Mesendoderm (in vitro differentiated cells): ENCODE measurements at regions not wholly inside any gene's neighbourhood (a gene's known extent, or its start where the extent isn't known, plus 50 kb on each side); places are given as distances from the start of the nearest gene placed in this dataset.
"Not testable (repeated sequence)": the region's sequence is repeated elsewhere in the genome, so short reads cannot be mapped to it uniquely, and the experiment has no call there.

Experiments used
- DNase-seq: peaks from one replicate; pipeline ENCODE4 v3.0.0; 2013
- H2AK5ac ChIP-seq: 2 replicates; pipeline ENCODE4 v1.6.1; 2013; ENCODE audit warnings: low read length, inconsistent platforms
- H2BK120ac ChIP-seq: 2 replicates; pipeline ENCODE4 v1.6.1; 2013; ENCODE audit warnings: low read depth, mild to moderate bottlenecking, low read length, moderate library complexity, mixed read lengths
- H2BK15ac ChIP-seq: replicated peaks from 2 replicates; pipeline ENCODE4 v1.6.1; 2013; ENCODE audit warnings: low read depth, mild to moderate bottlenecking, moderate library complexity
- H2BK5ac ChIP-seq: 2 replicates; pipeline ENCODE4 v1.6.1; 2013; ENCODE audit warnings: low read length, inconsistent platforms
- H3K18ac ChIP-seq: 2 replicates; pipeline ENCODE4 v1.6.1; 2013; ENCODE audit warnings: mild to moderate bottlenecking, low read length, mixed read lengths
- H3K23ac ChIP-seq: one replicate; pipeline ENCODE4 v1.6.1; 2013; ENCODE audit warnings: low read length
- H3K27ac ChIP-seq: 2 replicates; pipeline ENCODE4 v1.5.1; 2013; ENCODE audit warnings: low read depth, mild to moderate bottlenecking, inconsistent platforms, low read length, moderate library complexity
- H3K27me3 ChIP-seq: 2 replicates; pipeline ENCODE4 v1.6.1; 2013; ENCODE audit warnings: low read length, control low read depth, mild to moderate bottlenecking, inconsistent platforms; ENCODE audit not compliant: insufficient read depth, poor library complexity
- H3K36me3 ChIP-seq: 2 replicates; pipeline ENCODE4 v1.6.1; 2013; ENCODE audit warnings: low read length, inconsistent platforms; ENCODE audit not compliant: control insufficient read depth, insufficient read depth
- H3K4ac ChIP-seq: one replicate; pipeline ENCODE4 v1.6.1; 2013; ENCODE audit warnings: low read depth, mild to moderate bottlenecking, low read length, moderate library complexity
- H3K4me1 ChIP-seq: 2 replicates; pipeline ENCODE4 v1.6.1; 2013; ENCODE audit warnings: low read depth, low read length, inconsistent platforms; ENCODE audit not compliant: control insufficient read depth
- H3K4me2 ChIP-seq: 2 replicates; pipeline ENCODE4 v1.6.1; 2013; ENCODE audit warnings: low read length
- H3K4me3 ChIP-seq: 2 replicates; pipeline ENCODE4 v1.5.1; 2013; ENCODE audit warnings: mild to moderate bottlenecking, low read length
- H3K56ac ChIP-seq: one replicate; pipeline ENCODE4 v1.6.1; 2013; ENCODE audit warnings: low read length
- H3K79me1 ChIP-seq: 2 replicates; pipeline ENCODE4 v1.6.1; 2013; ENCODE audit warnings: low read length, inconsistent platforms
- H3K79me2 ChIP-seq: 2 replicates; pipeline ENCODE4 v1.6.1; 2013; ENCODE audit warnings: mild to moderate bottlenecking, low read length; ENCODE audit not compliant: control insufficient read depth, insufficient read depth
- H3K9ac ChIP-seq: 2 replicates; pipeline ENCODE4 v1.6.1; 2013; ENCODE audit warnings: low read length, inconsistent platforms
- H4K5ac ChIP-seq: one replicate; pipeline ENCODE4 v1.6.1; 2013; ENCODE audit warnings: low read length
- H4K8ac ChIP-seq: one replicate; pipeline ENCODE4 v1.6.1; 2013; ENCODE audit warnings: low read depth, mild to moderate bottlenecking, control low read depth, low read length, moderate library complexity
- WGBS: extraction: QIAGEN DNeasy Blood & Tissue Kit; methylation state at CpG from one replicate; pipeline ENCODE4 v1.1.7; 2013; ENCODE audit warnings: low lambda C conversion rate, missing lambda C conversion rate; ENCODE audit not compliant: insufficient coverage; ENCODE audit errors: extremely low coverage; 5-methylcytosine and 5-hydroxymethylcytosine counted together

DNA sequence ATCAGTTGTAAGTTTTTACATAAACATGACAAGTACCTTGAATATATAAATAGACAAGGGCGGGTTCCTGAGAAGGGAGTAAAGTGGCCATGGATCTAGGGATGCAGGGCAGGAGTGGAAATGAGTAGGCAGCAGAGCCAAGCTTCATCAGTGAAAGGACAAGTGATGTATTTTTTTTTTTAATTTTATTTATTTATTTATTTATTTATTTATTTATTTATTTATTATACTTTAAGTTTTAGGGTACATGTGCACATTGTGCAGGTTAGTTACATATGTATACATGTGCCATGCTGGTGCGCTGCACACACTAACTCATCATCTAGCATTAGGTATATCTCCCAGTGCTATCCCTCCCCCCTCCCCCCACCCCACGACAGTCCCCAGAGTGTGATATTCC lies 428.3 kb downstream of the CCSER2 start:
- not testable (repeated sequence) for H3K36me3 ChIP-seq, H2BK5ac ChIP-seq, H3K79me2 ChIP-seq, H2AK5ac ChIP-seq, H3K4me1 ChIP-seq, H3K23ac ChIP-seq, H3K4me2 ChIP-seq, H3K9ac ChIP-seq, DNase-seq, H2BK120ac ChIP-seq, H3K79me1 ChIP-seq, H4K5ac ChIP-seq, H3K56ac ChIP-seq, H3K4me3 ChIP-seq, H3K18ac ChIP-seq, H2BK15ac ChIP-seq, H3K4ac ChIP-seq, H3K27ac ChIP-seq, H4K8ac ChIP-seq, H3K27me3 ChIP-seq
- no CpG with 5 or more reads among the region's 3 CpGs for WGBS

DNA sequence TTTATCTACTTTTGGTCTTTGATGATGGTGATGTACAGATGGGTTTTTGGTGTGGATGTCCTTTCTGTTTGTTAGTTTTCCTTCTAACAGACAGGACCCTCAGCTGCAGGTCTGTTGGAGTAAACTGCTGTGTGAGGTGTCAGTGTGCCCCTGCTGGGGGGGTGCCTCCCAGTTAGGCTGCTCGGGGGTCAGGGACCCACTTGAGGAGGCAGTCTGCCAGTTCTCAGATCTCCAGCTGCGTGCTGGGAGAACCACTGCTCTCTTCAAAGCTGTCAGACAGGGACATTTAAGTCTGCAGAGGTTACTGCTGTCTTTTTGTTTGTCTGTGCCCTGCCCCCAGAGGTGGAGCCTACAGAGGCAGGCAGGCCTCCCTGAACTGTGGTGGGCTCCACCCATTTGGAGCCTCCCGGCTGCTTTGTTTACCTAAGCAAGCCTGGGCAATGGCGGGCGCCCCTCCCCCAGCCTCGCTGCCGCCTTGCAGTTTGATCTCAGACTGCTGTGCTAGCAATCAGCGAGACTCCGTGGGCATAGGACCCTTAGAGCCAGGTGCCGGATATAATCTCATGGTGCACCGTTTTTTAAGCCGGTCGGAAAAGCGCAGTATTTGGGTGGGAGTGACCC lies 433.7 kb downstream of the CCSER2 start:
- H4K8ac ChIP-seq, H3K36me3 ChIP-seq, H4K5ac ChIP-seq, H3K4ac ChIP-seq, H3K4me1 ChIP-seq, H3K27ac ChIP-seq, H2BK15ac ChIP-seq, H3K9ac ChIP-seq, H3K4me3 ChIP-seq, H2BK5ac ChIP-seq, H3K23ac ChIP-seq, H3K27me3 ChIP-seq, H2AK5ac ChIP-seq, H3K4me2 ChIP-seq, H3K18ac ChIP-seq, H3K79me1 ChIP-seq, H2BK120ac ChIP-seq, H3K79me2 ChIP-seq: not testable (repeated sequence)
- peak overlapping the region; percentile 25 for H3K56ac ChIP-seq
- peak; percentile 78 for DNase-seq
- no CpG with 5 or more reads among the region's 14 CpGs for WGBS

DNA sequence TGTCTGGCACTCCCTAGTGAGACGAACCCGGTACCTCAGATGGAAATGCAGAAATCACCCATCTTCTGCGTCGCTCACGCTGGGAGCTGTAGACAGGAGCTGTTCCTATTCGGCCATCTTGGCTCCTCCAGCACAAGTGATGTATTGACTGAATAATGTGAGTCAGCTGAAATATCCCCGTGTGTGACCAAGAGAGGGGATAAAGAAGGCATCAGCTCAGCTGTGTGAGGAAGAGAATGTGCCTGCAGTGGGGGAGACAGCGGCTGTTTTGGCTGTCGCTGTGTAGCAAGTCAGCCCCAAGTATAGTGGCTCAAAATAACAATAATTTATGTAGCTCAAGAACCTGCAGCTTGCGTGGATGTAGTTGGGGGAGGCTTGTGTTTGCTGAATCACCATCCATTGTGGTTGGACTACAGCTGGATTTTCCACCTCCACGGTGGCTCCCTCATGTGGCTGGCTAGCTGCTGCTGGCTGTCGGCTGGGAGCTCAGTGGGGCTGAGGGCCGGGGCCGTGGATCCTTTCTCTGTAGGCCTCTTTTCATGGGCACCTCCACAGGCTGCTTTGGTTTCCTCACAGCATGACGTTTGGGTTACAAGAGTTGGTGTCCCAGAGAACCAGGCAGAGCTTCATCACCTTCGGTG lies 434.5 kb downstream of the CCSER2 start:
- H3K79me2 ChIP-seq, result no peaks in the 10 kb centered on the region
- DNase-seq, result peak; percentile 43
- H3K27me3 ChIP-seq, result no peaks in the 10 kb centered on the region
- no peak overlapping the region for H2BK15ac ChIP-seq
- no peak overlapping the region for H3K4ac ChIP-seq
- H3K4me1 ChIP-seq, result peaks cover 2% of the 10 kb centered on the region
- H2AK5ac ChIP-seq, result no peak overlapping the region
- H3K18ac ChIP-seq, result no peak overlapping the region
- no peak overlapping the region for H3K4me3 ChIP-seq
- H3K36me3 ChIP-seq, result no peaks in the 10 kb centered on the region
- WGBS, result no CpG with 5 or more reads among the region's 16 CpGs
- H3K79me1 ChIP-seq, result no peaks in the 10 kb centered on the region
- no peak overlapping the region for H3K23ac ChIP-seq
- H3K9ac ChIP-seq, result no peak overlapping the region
- peak overlapping the region; percentile 43 for H3K56ac ChIP-seq
- no peak overlapping the region for H4K5ac ChIP-seq
- H3K27ac ChIP-seq, result no peak overlapping the region
- no peak overlapping the region for H2BK120ac ChIP-seq
- no peak overlapping the region for H2BK5ac ChIP-seq
- no peak overlapping the region for H3K4me2 ChIP-seq
- H4K8ac ChIP-seq, result no peak overlapping the region

DNA sequence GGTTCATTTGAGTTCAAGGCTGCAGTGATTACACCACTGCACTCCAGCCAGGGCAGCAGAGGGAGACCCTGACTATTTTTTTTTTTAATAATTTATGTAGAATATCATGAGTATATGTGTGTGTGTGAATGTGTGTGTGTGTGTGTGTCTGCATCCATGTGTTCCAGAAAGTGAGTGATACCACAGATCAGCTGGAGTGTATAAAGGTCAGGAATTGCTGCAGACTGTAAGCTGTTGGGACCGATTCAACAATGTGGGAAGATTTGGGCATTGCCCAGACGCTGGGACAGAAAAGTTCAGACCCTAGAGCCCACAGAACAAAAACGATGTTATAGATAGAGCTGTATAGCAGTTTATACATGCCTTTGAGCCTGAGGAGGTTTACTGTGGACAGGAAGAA lies 435.6 kb downstream of the CCSER2 start:
- Histone ChIP-seq H4K5ac (no peak overlapping the region), H2BK120ac (no peak overlapping the region), H3K27ac (no peak overlapping the region), H2BK5ac (no peak overlapping the region), H3K4me2 (no peak overlapping the region), H3K79me2 (no peaks in the 10 kb centered on the region), H3K4me1 (peaks cover 2% of the 10 kb centered on the region), H3K27me3 (no peaks in the 10 kb centered on the region), H3K56ac (no peak overlapping the region), H3K36me3 (no peaks in the 10 kb centered on the region), H3K4ac (no peak overlapping the region), H2BK15ac (no peak overlapping the region), H3K9ac (no peak overlapping the region), H3K23ac (no peak overlapping the region), H3K18ac (no peak overlapping the region), H2AK5ac (no peak overlapping the region), H3K4me3 (no peak overlapping the region), H4K8ac (no peak overlapping the region), H3K79me1 (no peaks in the 10 kb centered on the region)
- no peak for DNase-seq
- no CpG with 5 or more reads among the region's 3 CpGs for WGBS

DNA sequence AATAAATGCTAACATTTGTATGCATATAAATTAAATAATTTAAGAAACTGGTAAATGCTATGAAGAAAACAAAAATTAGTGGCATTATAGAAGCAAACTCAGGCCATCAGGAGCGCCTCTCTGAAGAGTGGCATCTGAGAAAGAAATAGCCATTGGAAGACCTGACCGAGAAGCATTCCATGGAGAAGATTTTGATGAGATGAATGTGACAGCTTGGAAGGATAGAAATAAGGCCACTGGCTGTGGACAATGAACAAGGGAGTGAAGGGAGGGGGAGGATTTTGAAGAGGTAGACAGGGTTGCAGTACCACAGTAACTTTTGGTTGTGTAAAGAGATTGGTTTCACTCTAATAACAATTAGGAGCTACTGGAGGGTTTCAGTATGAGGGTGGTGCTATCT lies 436.7 kb downstream of the CCSER2 start:
- no CpG with 5 or more reads among the region's 2 CpGs for WGBS
- H3K4me1 ChIP-seq, result peaks cover 2% of the 10 kb centered on the region
- H4K8ac ChIP-seq, result no peak overlapping the region
- H3K4me3 ChIP-seq, result no peak overlapping the region
- H3K18ac ChIP-seq, result no peak overlapping the region
- no peaks in the 10 kb centered on the region for H3K79me2 ChIP-seq
- H3K36me3 ChIP-seq, result no peaks in the 10 kb centered on the region
- H3K27me3 ChIP-seq, result no peaks in the 10 kb centered on the region
- H4K5ac ChIP-seq, result no peak overlapping the region
- H3K79me1 ChIP-seq, result no peaks in the 10 kb centered on the region
- H2AK5ac ChIP-seq, result no peak overlapping the region
- H3K4me2 ChIP-seq, result no peak overlapping the region
- no peak overlapping the region for H3K23ac ChIP-seq
- H3K56ac ChIP-seq, result no peak overlapping the region
- no peak overlapping the region for H2BK120ac ChIP-seq
- no peak overlapping the region for H3K27ac ChIP-seq
- no peak overlapping the region for H3K9ac ChIP-seq
- H3K4ac ChIP-seq, result no peak overlapping the region
- no peak overlapping the region for H2BK5ac ChIP-seq
- DNase-seq, result no peak
- H2BK15ac ChIP-seq, result no peak overlapping the region

DNA sequence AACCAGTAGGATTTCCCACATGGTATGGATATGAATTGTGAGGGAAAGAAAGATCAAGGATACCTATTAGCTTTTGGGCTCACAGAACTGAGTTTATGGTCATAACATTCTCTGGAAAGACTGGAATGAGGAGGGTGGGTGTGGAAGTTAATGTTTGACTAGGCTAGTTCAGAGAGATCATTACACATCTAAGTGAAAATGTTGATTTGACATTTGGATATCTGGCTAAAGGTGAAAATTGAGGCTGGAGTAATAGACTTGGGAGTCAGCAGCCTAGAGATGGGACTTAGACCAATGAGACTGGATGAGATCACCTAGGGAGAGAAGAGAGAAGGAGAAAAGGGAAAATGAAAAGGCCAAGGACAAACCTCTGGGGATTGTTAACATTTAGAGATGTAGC lies 437.3 kb downstream of the CCSER2 start:
- Histone ChIP-seq H3K4ac (no peak overlapping the region), H4K8ac (no peak overlapping the region)

More for the DNA sequence above, 437.3 kb downstream of the CCSER2 start:
- Histone ChIP-seq H2BK5ac (no peak overlapping the region), H2BK120ac (no peak overlapping the region), H3K27ac (no peak overlapping the region), H3K79me1 (no peaks in the 10 kb centered on the region), H3K23ac (no peak overlapping the region), H3K36me3 (no peaks in the 10 kb centered on the region), H2AK5ac (no peak overlapping the region), H3K18ac (no peak overlapping the region), H4K5ac (no peak overlapping the region), H2BK15ac (no peak overlapping the region), H3K4me2 (no peak overlapping the region), H3K79me2 (no peaks in the 10 kb centered on the region), H3K9ac (no peak overlapping the region), H3K4me3 (no peak overlapping the region), H3K56ac (no peak overlapping the region), H3K27me3 (no peaks in the 10 kb centered on the region), H3K4me1 (peaks cover 2% of the 10 kb centered on the region)
- no peak for DNase-seq
